K562 (cell line): ENCODE measurements at regions not wholly inside any gene's neighbourhood (a gene's known extent, or its start where the extent isn't known, plus 50 kb on each side); places are given as distances from the start of the nearest gene placed in this dataset.

Source experiments
- ATAC-seq: fragments of 200-7000 bp; cut with Tn5 transposase; 3 replicates; pipeline ENCODE4 v1.9.1; 2020; ENCODE audit warnings: moderate library complexity
- BruUV-seq: library from RNA; stranded (reverse); fragments of 400-500 nt; replicated peaks from 2 replicates; lab custom pipeline; 2021; lab: Mats Ljungman, UMichigan
- CTCF ChIA-PET: fragments of 300-600 bp; formaldehyde crosslinking; extraction: SDS; loops from one replicate; lab custom pipeline; 2021; ENCODE audit warnings: low intra/inter-chr PET ratio; lab: Yijun Ruan, JAX
- POLR2A ChIA-PET: fragments of 300-600, 350-650 bp; sonication (Branson Sonifier 250); formaldehyde crosslinking; extraction: SDS; loops from one replicate; lab custom pipeline; 2021; ENCODE audit warnings: antibody characterized with exemption, inconsistent platforms; lab: Yijun Ruan, JAX
- DNase-seq, 4 experiments: peaks; one replicate each; pipeline versions ENCODE4 v3.0.0 to v3.0.0-alpha.2; 2011 to 2018; ENCODE audit warnings: low spot score in 3 of 4, mixed read lengths in 3 of 4; ENCODE audit errors: extremely low read depth in 1 of 4
- FAIRE-seq: peaks from 2 replicates; lab custom pipeline; 2011; peaks lifted over from hg19 to GRCh38; lab: Jason Lieb, UNC
- H2AFZ ChIP-seq: 2 replicates; pipeline ENCODE4 v1.6.0; 2011; ENCODE audit warnings: low read depth, low read length, control low read depth, inconsistent platforms
- H3K27ac ChIP-seq: fragments of 200-600 bp; 3 replicates; pipeline ENCODE4 v1.8.0; 2011; ENCODE audit warnings: low read depth, mild to moderate bottlenecking, control low read depth, inconsistent platforms, low read length, moderate library complexity, mixed read lengths; ENCODE audit errors: extremely low read depth
- H3K27me3 ChIP-seq, 2 experiments: fragments of 300-600 bp in 1 of 2; 2 replicates in 1 of 2; 3 replicates in 1 of 2; pipeline versions ENCODE4 v1.6.0 to v1.8.0; 2011; ENCODE audit warnings: inconsistent platforms in 2 of 2, low read length in 2 of 2, mild to moderate bottlenecking in 1 of 2, mixed read lengths in 1 of 2, moderate library complexity in 1 of 2; ENCODE audit not compliant: control insufficient read depth in 2 of 2, insufficient read depth in 2 of 2
- H3K36me3 ChIP-seq: fragments of 300-600 bp; 3 replicates; pipeline ENCODE4 v1.8.0; 2011; ENCODE audit warnings: mild to moderate bottlenecking, low read length, inconsistent platforms; ENCODE audit not compliant: control insufficient read depth, insufficient read depth
- H3K4me1 ChIP-seq, 2 experiments: fragments of 200-600 bp in 1 of 2; replicated peaks in 1 of 2; 2 replicates in 1 of 2; 3 replicates in 1 of 2; pipeline versions ENCODE4 v1.5.1 to v1.8.0; 2011; ENCODE audit warnings: inconsistent platforms in 2 of 2, low read length in 2 of 2, mild to moderate bottlenecking in 1 of 2, mixed read lengths in 1 of 2, moderate library complexity in 1 of 2; ENCODE audit not compliant: control insufficient read depth in 2 of 2, insufficient read depth in 2 of 2
- H3K4me2 ChIP-seq: 2 replicates; pipeline ENCODE4 v1.6.1; 2011; ENCODE audit warnings: low read length, control low read depth, inconsistent platforms, mixed read lengths; ENCODE audit not compliant: insufficient read depth
- H3K4me3 ChIP-seq: fragments of 200-600 bp; sonication (generic), shearing (Covaris generic); 2 replicates; pipeline ENCODE4 v1.5.1; 2016; ENCODE audit warnings: control low read depth, inconsistent platforms
- H3K79me2 ChIP-seq: fragments of 200-600 bp; 3 replicates; pipeline ENCODE4 v1.8.0; 2011; ENCODE audit warnings: low read length, inconsistent platforms; ENCODE audit not compliant: control insufficient read depth, insufficient read depth
- H3K9ac ChIP-seq, 2 experiments: 2 replicates each; pipeline versions ENCODE4 v1.6.0 to v1.6.1; 2011; ENCODE audit warnings: low read depth in 2 of 2, low read length in 2 of 2, control low read depth in 1 of 2, inconsistent platforms in 1 of 2, mild to moderate bottlenecking in 1 of 2, mixed read lengths in 1 of 2; ENCODE audit not compliant: insufficient read depth in 1 of 2
- H3K9me1 ChIP-seq: one replicate; pipeline ENCODE4 v1.6.0; 2011; ENCODE audit warnings: inconsistent platforms, mild to moderate bottlenecking, low read length, moderate library complexity; ENCODE audit not compliant: control insufficient read depth, insufficient read depth
- H3K9me3 ChIP-seq: replicated peaks from 2 replicates; pipeline ENCODE4 v1.5.1; 2011; ENCODE audit warnings: low read depth, low read length, inconsistent platforms; ENCODE audit not compliant: control insufficient read depth, insufficient read depth
- H4K20me1 ChIP-seq: replicated peaks from 2 replicates; pipeline ENCODE4 v1.6.1; 2011; ENCODE audit warnings: low read length, inconsistent platforms, mixed read lengths; ENCODE audit not compliant: control insufficient read depth, insufficient read depth
- CBX8 ChIP-seq: fragments of 200-600 bp; sonication (generic); IDR thresholded peaks from 2 replicates; pipeline ENCODE4 v1.6.1; 2012; ENCODE audit warnings: borderline replicate concordance, mixed run types, low read depth, mild to moderate bottlenecking, moderate library complexity, mixed read lengths, low read length, control low read depth, inconsistent platforms; ENCODE audit not compliant: poor library complexity, severe bottlenecking; ENCODE audit errors: extremely low read depth
- CTCFL ChIP-seq: IDR thresholded peaks from 2 replicates; pipeline ENCODE4 v1.6.1; 2011; ENCODE audit warnings: borderline replicate concordance, low read depth, mild to moderate bottlenecking, moderate library complexity, low read length; ENCODE audit not compliant: insufficient read depth, poor library complexity, severe bottlenecking
- FOSL1 ChIP-seq: fragments of 200-800 bp; sonication (Bioruptor generic); conservative IDR thresholded peaks from 2 replicates; pipeline ENCODE4 v1.6.1; 2016; ENCODE audit warnings: missing genetic modification characterization, missing compliant biosample characterization
- HNRNPH1 ChIP-seq: fragments of 200-400 bp; formaldehyde crosslinking; optimal IDR thresholded peaks from 2 replicates; pipeline ENCODE3; 2017; ENCODE audit warnings: low read depth, mild to moderate bottlenecking, low read length, moderate library complexity
- HOMEZ ChIP-seq: fragments of 250-450 bp; sonication (Bioruptor Pico); IDR thresholded peaks from 2 replicates; pipeline ENCODE4 v1.4.0; 2020; ENCODE audit warnings: mild to moderate bottlenecking, moderate library complexity
- NFATC3 ChIP-seq: fragments of 450-650 bp; IDR thresholded peaks from 2 replicates; pipeline ENCODE4 v1.6.1; 2017; ENCODE audit warnings: mild to moderate bottlenecking
- POLR2AphosphoS5 ChIP-seq: IDR thresholded peaks from 2 replicates; pipeline ENCODE4 v1.6.1; 2011; ENCODE audit warnings: mild to moderate bottlenecking, low read depth, low read length, moderate library complexity; ENCODE audit not compliant: control insufficient read depth, insufficient read depth
- PTRF ChIP-seq: fragments of 450-650 bp; IDR thresholded peaks from 2 replicates; pipeline ENCODE4 v1.6.1; 2016; ENCODE audit warnings: mild to moderate bottlenecking, missing genetic modification characterization, missing compliant biosample characterization
- SRF ChIP-seq, 2 experiments: fragments of 250-450, 450-650 bp in 1 of 2; sonication (Bioruptor Pico) in 1 of 2; sonication (generic) in 1 of 2; formaldehyde crosslinking; IDR thresholded peaks; 2 replicates each; pipeline versions ENCODE4 v1.5.0 to v1.5.1; 2020 to 2022; ENCODE audit warnings: mild to moderate bottlenecking in 1 of 2, missing genetic modification reagents in 1 of 2
- SRSF3 ChIP-seq: fragments of 200-400 bp; formaldehyde crosslinking; IDR thresholded peaks from 2 replicates; pipeline ENCODE4 v1.6.1; 2016; ENCODE audit warnings: mild to moderate bottlenecking, low read length, moderate library complexity; ENCODE audit not compliant: insufficient read depth
- TBL1XR1 ChIP-seq, 2 experiments: IDR thresholded peaks; 2 replicates each; pipeline ENCODE4 v1.6.1; 2012; ENCODE audit warnings: improper control_type of control experiment in 2 of 2, low read length in 2 of 2, mild to moderate bottlenecking in 1 of 2
- TEAD1 ChIP-seq, 2 experiments: fragments of 450-650 bp in 1 of 2; sonication (generic) in 1 of 2; formaldehyde crosslinking; IDR thresholded peaks; 2 replicates each; pipeline versions ENCODE4 v1.4.0 to v1.8.0; 2020 to 2022; ENCODE audit warnings: mild to moderate bottlenecking in 2 of 2, missing genetic modification reagents in 1 of 2
- ZNF24 ChIP-seq: fragments of 450-650 bp; IDR thresholded peaks from 2 replicates; pipeline ENCODE4 v1.6.1; 2016
- ZNF431 ChIP-seq: sonication (generic); formaldehyde crosslinking; IDR thresholded peaks from 2 replicates; pipeline ENCODE4 v1.8.0; 2022; ENCODE audit warnings: mild to moderate bottlenecking, missing genetic modification reagents
- ZNF449 ChIP-seq: fragments of 250-450 bp; sonication (Bioruptor Pico); IDR thresholded peaks from 2 replicates; pipeline ENCODE4 v1.8.0; 2022; ENCODE audit warnings: moderate library complexity, mild to moderate bottlenecking, inconsistent platforms
- ZNF764 ChIP-seq: fragments of 250-450 bp; sonication (Bioruptor Pico); IDR thresholded peaks from 2 replicates; pipeline ENCODE4 v1.4.0; 2020; ENCODE audit warnings: low read depth, mild to moderate bottlenecking, moderate library complexity
- WGBS: fragments of 100-300 bp; shearing (Covaris generic); methylation state at CpG from one replicate; pipeline ENCODE4 v1.1.6; 2016; ENCODE audit warnings: low coverage, mixed read lengths; ENCODE audit not compliant: insufficient coverage; ENCODE audit errors: missing lambda C conversion rate; 5-methylcytosine and 5-hydroxymethylcytosine counted together
- in situ Hi-C: fragments of 300-500 bp; cut with MboI; formaldehyde crosslinking; loops from 4 replicates; pipeline ENCODE4 v1.15.0; 2018; ENCODE audit warnings: inconsistent platforms, mixed read lengths
- intact Hi-C: fragments of 100-400 bp; cut with micrococcal nuclease; formaldehyde crosslinking; loops from 2 replicates; pipeline ENCODE4 v1.14.2; 2022

- H3K4me2 ChIP-seq: no peak overlapping the region
- no peak overlapping the region for H2AFZ ChIP-seq
- H3K27me3 ChIP-seq: no peaks in the 10 kb centered on the region
- H3K79me2 ChIP-seq: no peaks in the 10 kb centered on the region
- DNase-seq (no peak), FAIRE-seq (no peak), ATAC-seq (no peak)
- in situ Hi-C loops (no loop called here), intact Hi-C loops (no loop called here)
- no peak overlapping the region for H3K9ac ChIP-seq
- BruUV-seq: no TSS peak
- no peaks in the 10 kb centered on the region for H3K9me1 ChIP-seq
- H3K4me1 ChIP-seq: no peaks in the 10 kb centered on the region
- ChIA-PET POLR2A (no interaction called here), CTCF (no interaction called here)
- H3K27ac ChIP-seq: no peak overlapping the region
- H3K4me3 ChIP-seq: no peak overlapping the region
- no peaks in the 10 kb centered on the region for H3K9me3 ChIP-seq
- no peaks in the 10 kb centered on the region for H4K20me1 ChIP-seq
- 11% methylated on average over 3 of the region's 3 CpGs for WGBS
- no peaks in the 10 kb centered on the region for H3K36me3 ChIP-seq
- TF ChIP-seq CTCFL (no peak), FOSL1 (tag) (no peak), ZNF24 (no peak), TEAD1 (CRISPR knock-in tag; IDR thresholded peaks at IDR 0.05) (no peak), HOMEZ (CRISPR knock-in tag) (no peak), CBX8 (no peak), ZNF431 (CRISPR knock-in tag) (no peak), PTRF (tag) (no peak), POLR2AphosphoS5 (no peak), ZNF764 (CRISPR knock-in tag) (no peak), HNRNPH1 (no peak), SRSF3 (no peak), NFATC3 (no peak), TBL1XR1 (IDR thresholded peaks at IDR 0.05; ENCODE audit: low read length in 2 of 2) (no peak), SRF (CRISPR knock-in tag; IDR thresholded peaks at IDR 0.05) (no peak), ZNF449 (no peak)
Observed at GRCh38 chr7:118621810-118622360, 397.4 kb downstream of the ANKRD7 start.
